LNCAP (cell line): ENCODE measurements at regions not wholly inside any gene's neighbourhood (a gene's known extent, or its start where the extent isn't known, plus 50 kb on each side); places are given as distances from the start of the nearest gene placed in this dataset.

Source experiments
- CTCF ChIP-seq: fragments of 450-650 bp; IDR thresholded peaks from 2 replicates; pipeline ENCODE4 v1.5.1; 2017; ENCODE audit warnings: mild to moderate bottlenecking

GRCh38 chr10:29829776-29830175 lies 195.0 kb upstream of the SVIL start:
- TF ChIP-seq CTCF = no peak

GRCh38 chr10:29828956-29829355 lies 194.2 kb upstream of the SVIL start:
- no peak for TF ChIP-seq CTCF

GRCh38 chr10:29828440-29828894 lies 193.7 kb upstream of the SVIL start:
- TF ChIP-seq CTCF = no peak

- no peak for TF ChIP-seq CTCF
Observed at GRCh38 chr10:29827512-29827911, 192.7 kb upstream of the SVIL start.

GRCh38 chr10:29826801-29827450 lies 192.2 kb upstream of the SVIL start:
- no peak for TF ChIP-seq CTCF

GRCh38 chr10:29826221-29826620 lies 191.4 kb upstream of the SVIL start:
- no peak for TF ChIP-seq CTCF

GRCh38 chr10:29823553-29824080 lies 188.8 kb upstream of the SVIL start:
- TF ChIP-seq CTCF = no peak
